Chondrocyte (in vitro differentiated cells): ENCODE measurements at regions not wholly inside any gene's neighbourhood (a gene's known extent, or its start where the extent isn't known, plus 50 kb on each side); places are given as distances from the start of the nearest gene placed in this dataset.

ENCODE experiments used
- DNase-seq: peaks from one replicate; pipeline ENCODE4 v3.0.0; 2021; ENCODE audit warnings: mixed read lengths, low spot score
- H3K27ac Mint-ChIP-seq: one replicate; pipeline ENCODE4 v1.8.0; 2021; ENCODE audit warnings: mild to moderate bottlenecking, moderate library complexity, mixed read lengths; ENCODE audit not compliant: unreplicated experiment
- H3K27me3 Mint-ChIP-seq: 2 replicates; pipeline ENCODE4 v1.8.0; 2021; ENCODE audit warnings: low read depth, mixed read lengths
- H3K36me3 Mint-ChIP-seq: 2 replicates; pipeline ENCODE4 v1.8.0; 2021; ENCODE audit warnings: low read depth, mixed read lengths
- H3K4me1 Mint-ChIP-seq: 2 replicates; pipeline ENCODE4 v1.8.0; 2021; ENCODE audit warnings: low read depth, mild to moderate bottlenecking, mixed read lengths
- H3K4me3 Mint-ChIP-seq: one replicate; pipeline ENCODE4 v1.8.0; 2021; ENCODE audit warnings: mild to moderate bottlenecking, moderate library complexity, mixed read lengths; ENCODE audit not compliant: unreplicated experiment
- H3K9me3 Mint-ChIP-seq: 2 replicates; pipeline ENCODE4 v1.8.0; 2021; ENCODE audit warnings: low read depth, mixed read lengths
- TF ChIP-seq, protein P1 (sequence below): fragments of 200-600 bp; sonication (generic); IDR thresholded peaks from 2 replicates; pipeline ENCODE4 v1.5.0; 2021; ENCODE audit warnings: antibody characterized with exemption, mild to moderate bottlenecking, moderate library complexity

DNA sequence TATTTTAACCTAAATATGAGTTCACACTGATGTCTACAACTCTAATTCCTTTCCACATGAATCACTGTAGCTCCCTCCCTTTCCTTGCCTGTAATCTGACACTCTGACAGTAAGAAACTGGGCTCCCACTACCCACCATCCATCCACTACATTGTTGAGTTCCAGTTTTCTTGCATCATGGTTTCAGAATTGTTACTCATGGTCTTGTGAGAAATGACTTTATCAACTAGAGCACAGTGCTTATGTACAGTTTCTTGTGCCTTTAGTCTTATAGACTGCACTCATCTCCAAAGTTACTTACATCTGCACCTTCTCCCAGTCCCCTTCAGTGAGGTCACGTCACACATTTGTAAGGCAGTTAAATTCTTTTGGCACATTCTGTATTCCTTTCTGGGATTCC lies 78.6 kb downstream of the RTL6 start:
- Mint-ChIP-seq H3K27me3 (peaks cover 33% of the 10 kb centered on the region), H3K4me1 (peaks cover 12% of the 10 kb centered on the region), H3K9me3 (peaks cover 33% of the 10 kb centered on the region), H3K36me3 (peaks cover 9% of the 10 kb centered on the region), H3K4me3 (no peak overlapping the region), H3K27ac (no peak overlapping the region)
- TF ChIP-seq, protein P1, sequence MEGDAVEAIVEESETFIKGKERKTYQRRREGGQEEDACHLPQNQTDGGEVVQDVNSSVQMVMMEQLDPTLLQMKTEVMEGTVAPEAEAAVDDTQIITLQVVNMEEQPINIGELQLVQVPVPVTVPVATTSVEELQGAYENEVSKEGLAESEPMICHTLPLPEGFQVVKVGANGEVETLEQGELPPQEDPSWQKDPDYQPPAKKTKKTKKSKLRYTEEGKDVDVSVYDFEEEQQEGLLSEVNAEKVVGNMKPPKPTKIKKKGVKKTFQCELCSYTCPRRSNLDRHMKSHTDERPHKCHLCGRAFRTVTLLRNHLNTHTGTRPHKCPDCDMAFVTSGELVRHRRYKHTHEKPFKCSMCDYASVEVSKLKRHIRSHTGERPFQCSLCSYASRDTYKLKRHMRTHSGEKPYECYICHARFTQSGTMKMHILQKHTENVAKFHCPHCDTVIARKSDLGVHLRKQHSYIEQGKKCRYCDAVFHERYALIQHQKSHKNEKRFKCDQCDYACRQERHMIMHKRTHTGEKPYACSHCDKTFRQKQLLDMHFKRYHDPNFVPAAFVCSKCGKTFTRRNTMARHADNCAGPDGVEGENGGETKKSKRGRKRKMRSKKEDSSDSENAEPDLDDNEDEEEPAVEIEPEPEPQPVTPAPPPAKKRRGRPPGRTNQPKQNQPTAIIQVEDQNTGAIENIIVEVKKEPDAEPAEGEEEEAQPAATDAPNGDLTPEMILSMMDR = no peak
- no peak for DNase-seq

DNA sequence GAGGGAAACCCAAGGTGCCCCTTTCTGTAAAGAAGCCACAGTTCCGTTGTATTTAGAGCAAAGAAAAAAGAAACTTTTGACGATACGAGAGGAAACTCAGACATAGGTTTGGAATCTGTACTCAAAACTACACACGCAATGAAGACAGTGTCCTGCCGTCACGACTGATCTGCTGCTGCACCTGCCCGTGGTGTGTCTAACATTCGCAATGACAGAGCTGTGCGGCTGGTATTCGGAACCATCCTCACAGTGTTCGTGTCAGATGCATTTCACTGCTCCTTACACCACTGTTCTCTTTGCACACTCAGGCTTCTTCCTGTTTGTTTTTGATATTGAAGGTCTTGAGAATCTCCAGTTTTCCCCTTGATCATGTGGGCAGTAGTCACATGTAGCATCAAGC lies 84.8 kb downstream of the RTL6 start:
- no peak for DNase-seq
- Mint-ChIP-seq H3K27ac (no peak overlapping the region), H3K4me3 (no peak overlapping the region), H3K4me1 (no peaks in the 10 kb centered on the region), H3K36me3 (peaks cover 4% of the 10 kb centered on the region), H3K27me3 (peaks cover 52% of the 10 kb centered on the region), H3K9me3 (peaks cover 10% of the 10 kb centered on the region)
- TF ChIP-seq, protein P1 = no peak

DNA sequence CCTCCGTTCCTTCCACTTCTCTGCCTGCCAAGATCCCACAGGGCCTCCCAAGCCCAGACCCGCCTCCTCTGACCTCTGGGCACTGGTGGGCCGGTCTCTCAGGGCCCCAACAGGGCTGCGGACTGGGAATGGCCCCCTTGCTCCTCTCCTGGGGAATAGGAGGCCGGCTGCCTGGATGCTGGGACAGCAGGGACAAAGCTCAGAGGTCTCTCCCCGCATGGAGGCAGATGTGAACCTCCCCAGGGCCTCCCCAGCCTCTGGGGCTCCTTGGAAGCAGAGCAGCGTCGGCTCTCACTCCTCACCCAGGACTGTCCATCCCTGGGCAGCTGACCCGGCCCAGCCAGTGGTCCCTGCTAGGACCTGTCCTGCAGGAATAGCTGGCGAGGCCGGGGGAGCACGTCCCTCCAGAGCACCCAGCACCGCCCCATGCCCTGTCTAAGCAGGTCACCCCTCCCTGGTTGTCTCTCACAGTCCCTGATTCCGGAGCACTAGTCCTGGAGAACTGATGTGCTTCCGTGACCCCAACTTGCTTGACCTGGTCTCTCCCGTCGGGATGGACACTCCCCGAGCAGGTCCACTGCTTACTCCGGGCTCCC lies 85.8 kb downstream of the RTL6 start:
- Mint-ChIP-seq H3K9me3 (peaks cover 10% of the 10 kb centered on the region), H3K27me3 (peaks cover 44% of the 10 kb centered on the region), H3K27ac (no peak overlapping the region), H3K4me3 (no peak overlapping the region), H3K36me3 (peaks cover 4% of the 10 kb centered on the region), H3K4me1 (no peaks in the 10 kb centered on the region)
- DNase-seq = no peak
- TF ChIP-seq, protein P1 = no peak

DNA sequence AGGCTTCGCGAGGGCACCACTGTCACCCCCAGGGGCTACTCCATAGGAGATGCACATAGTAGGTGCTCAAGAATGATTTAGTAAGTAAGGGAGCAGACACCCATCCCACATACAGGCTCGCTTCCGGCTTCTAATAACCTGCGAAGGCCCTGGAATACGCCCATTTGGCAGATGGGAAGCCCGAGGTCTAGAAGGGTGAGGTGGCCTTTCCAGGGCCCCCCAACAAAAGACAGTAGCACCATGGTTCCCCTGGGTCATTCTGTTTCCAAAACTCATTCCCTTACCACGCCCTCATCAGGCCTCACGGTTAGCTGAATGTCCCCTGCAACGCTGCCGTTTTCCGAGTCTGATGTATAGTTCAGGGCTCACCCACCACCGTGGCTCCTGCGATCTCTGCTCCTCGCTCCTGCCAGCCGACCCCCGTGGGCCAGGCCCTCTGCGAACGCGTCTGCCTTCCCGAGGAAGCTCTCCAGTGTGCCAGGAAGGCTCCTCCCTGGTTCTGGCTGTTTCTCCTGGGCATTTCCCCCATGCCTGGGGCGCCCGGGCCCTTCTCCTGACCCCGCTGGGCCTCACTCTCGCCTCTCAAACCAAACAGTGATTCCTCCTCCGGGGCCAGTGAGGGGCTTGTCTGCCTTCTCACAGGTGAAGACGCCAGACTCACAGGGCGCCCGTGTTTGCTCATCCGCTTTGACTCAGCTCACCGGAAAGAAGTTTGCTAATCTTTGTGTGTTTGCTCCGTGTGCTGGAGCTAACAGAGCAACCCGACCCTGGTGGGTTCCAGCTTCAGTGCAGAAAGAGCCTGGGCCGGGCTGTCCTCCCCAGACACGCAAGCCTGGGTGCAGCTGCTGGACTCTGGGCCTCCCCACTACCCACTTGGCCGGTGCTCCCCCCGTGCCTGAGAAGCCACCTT lies 86.6 kb downstream of the RTL6 start:
- Mint-ChIP-seq H3K4me1 (no peaks in the 10 kb centered on the region), H3K4me3 (no peak overlapping the region), H3K9me3 (peaks cover 8% of the 10 kb centered on the region), H3K27me3 (peaks cover 39% of the 10 kb centered on the region), H3K27ac (no peak overlapping the region), H3K36me3 (peaks cover 4% of the 10 kb centered on the region)
- DNase-seq = no peak
- TF ChIP-seq, protein P1 = no peak

DNA sequence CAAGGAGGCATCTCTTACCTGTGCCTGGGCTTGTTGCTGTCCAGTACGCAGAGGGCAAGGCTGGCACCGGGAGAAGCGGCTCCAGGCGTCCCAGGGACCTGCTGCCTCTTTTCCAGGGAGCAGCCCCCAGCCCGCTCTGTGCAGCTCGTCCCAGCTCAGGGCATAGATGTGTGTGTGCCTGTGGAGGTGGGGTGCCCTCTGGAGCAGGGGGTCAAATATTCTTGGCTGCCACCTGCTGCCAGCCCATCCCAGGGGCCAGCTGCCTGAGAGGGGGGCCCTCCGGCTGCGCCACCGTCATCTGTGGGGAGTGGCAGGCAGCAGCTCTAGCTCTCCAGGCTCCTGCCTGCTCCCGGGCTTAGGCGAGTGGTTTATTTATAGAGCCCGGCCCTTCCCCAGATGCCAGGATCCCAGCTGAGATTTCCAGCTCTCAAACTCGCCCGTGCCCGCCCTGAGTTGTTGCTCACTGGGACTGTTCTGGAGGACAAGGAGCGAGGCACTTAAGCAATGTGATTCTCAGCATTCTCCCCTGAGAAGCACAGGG lies 87.5 kb downstream of the RTL6 start:
- H3K36me3 Mint-ChIP-seq = no peaks in the 10 kb centered on the region
- peaks cover 2% of the 10 kb centered on the region for H3K9me3 Mint-ChIP-seq
- peaks cover 32% of the 10 kb centered on the region for H3K27me3 Mint-ChIP-seq
- H3K4me3 Mint-ChIP-seq = no peak overlapping the region
- H3K27ac Mint-ChIP-seq = no peak overlapping the region
- TF ChIP-seq, protein P1 = no peak
- no peaks in the 10 kb centered on the region for H3K4me1 Mint-ChIP-seq
- no peak for DNase-seq
